GM12891 (cell line): ENCODE measurements at regions not wholly inside any gene's neighbourhood (a gene's known extent, or its start where the extent isn't known, plus 50 kb on each side); places are given as distances from the start of the nearest gene placed in this dataset.

Experiments used
- POLR2A ChIP-seq: IDR thresholded peaks from 2 replicates; pipeline ENCODE4 v1.6.1; 2011; ENCODE audit warnings: low read depth, low read length, control low read depth
- TAF1 ChIP-seq: IDR thresholded peaks from 2 replicates; pipeline ENCODE4 v1.6.1; 2011; ENCODE audit warnings: low read depth, low read length, control low read depth

DNA sequence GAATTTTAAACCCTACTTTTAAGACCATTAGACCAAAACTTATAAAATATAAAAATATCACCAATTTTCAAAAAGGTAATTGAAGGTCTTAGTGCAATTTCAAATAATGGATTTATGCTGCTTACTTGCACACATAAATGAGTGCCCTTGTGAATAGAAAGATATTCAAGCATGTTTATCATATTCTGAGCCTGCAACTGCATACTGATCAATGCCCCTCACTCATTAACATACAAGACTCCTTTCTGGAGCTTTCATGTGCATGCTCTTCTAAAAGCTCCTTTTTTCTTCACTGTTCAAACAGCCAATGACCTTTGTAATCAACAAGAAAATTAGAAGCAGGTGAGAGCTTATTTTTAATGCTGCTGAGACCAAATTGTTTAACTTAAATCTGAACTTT lies 1139.3 kb downstream of the HACE1 start:
- TF ChIP-seq POLR2A: no peak
- no peak for TF ChIP-seq TAF1
